ENCODE measurements at regions not wholly inside any gene's neighbourhood (a gene's known extent, or its start where the extent isn't known, plus 50 kb on each side); places are given as distances from the start of the nearest gene placed in this dataset.

DNA sequence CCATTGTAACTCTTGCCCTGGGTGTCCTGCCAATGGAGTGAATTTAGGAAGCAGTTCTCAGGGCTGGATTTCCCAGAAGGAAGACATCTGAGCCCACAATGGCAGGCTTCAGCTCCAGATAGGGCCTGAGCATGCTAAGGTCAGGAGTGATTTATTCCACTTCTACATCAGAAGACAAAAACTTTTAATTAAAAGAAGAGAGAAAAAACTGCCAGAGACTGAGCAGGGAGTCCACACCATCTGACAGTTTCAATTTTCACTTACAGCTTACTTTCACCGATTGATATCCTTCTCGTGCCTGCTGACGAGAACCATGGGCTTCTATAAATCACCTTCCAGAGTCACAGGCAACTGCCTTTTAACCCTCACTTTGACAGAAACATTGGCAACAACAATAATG lies 228.3 kb upstream of the BRINP1 start:
- H3K9ac ChIP-seq (ENCODE audit: low read length), result no peak overlapping the region
- Mint-ChIP-seq H3K27me3 (no peaks in the 10 kb centered on the region), H3K4me1 (no peaks in the 10 kb centered on the region), H3K27ac (no peak overlapping the region), H3K9me3 (ENCODE audit: insufficient read depth) (no peaks in the 10 kb centered on the region), H3K4me3 (no peak overlapping the region)
- intact Hi-C loops (cut with micrococcal nuclease), result no loop called here
- 79% methylated on average over 3 of the region's 3 CpGs for WGBS (ENCODE audit: insufficient coverage)
- H3K4me1 ChIP-seq (ENCODE audit: control insufficient read depth in 2 of 2, insufficient read depth in 2 of 2, low read length in 2 of 2), result no peaks in the 10 kb centered on the region
- H3K27ac ChIP-seq (ENCODE audit: low read length in 2 of 2), result no peak overlapping the region
- H4K20me1 ChIP-seq (ENCODE audit: control insufficient read depth, insufficient read depth, low read length, poor library complexity, severe bottlenecking), result no peaks in the 10 kb centered on the region
- H3K4me3 ChIP-seq (ENCODE audit: control extremely low read depth in 1 of 5, extremely low read depth in 1 of 5, insufficient read depth in 1 of 5, low read depth in 2 of 5, low read length in 4 of 5), result no peak overlapping the region
- H3K4me2 ChIP-seq (replicated peaks; ENCODE audit: low read depth, low read length, poor library complexity, severe bottlenecking), result no peak overlapping the region
- no peak for TF ChIP-seq EZH2 (IDR thresholded peaks at IDR 0.05; ENCODE audit: borderline replicate concordance, insufficient read depth, low read depth, low read length, poor library complexity, severe bottlenecking)
- TF ChIP-seq, protein P1, sequence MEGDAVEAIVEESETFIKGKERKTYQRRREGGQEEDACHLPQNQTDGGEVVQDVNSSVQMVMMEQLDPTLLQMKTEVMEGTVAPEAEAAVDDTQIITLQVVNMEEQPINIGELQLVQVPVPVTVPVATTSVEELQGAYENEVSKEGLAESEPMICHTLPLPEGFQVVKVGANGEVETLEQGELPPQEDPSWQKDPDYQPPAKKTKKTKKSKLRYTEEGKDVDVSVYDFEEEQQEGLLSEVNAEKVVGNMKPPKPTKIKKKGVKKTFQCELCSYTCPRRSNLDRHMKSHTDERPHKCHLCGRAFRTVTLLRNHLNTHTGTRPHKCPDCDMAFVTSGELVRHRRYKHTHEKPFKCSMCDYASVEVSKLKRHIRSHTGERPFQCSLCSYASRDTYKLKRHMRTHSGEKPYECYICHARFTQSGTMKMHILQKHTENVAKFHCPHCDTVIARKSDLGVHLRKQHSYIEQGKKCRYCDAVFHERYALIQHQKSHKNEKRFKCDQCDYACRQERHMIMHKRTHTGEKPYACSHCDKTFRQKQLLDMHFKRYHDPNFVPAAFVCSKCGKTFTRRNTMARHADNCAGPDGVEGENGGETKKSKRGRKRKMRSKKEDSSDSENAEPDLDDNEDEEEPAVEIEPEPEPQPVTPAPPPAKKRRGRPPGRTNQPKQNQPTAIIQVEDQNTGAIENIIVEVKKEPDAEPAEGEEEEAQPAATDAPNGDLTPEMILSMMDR (IDR thresholded peaks at IDR 0.05), result no peak
- DNase-seq, result no peak
- no peaks in the 10 kb centered on the region for H3K27me3 ChIP-seq (replicated peaks in 1 of 4; ENCODE audit: control extremely low read depth in 1 of 4, control insufficient read depth in 3 of 4, insufficient read depth in 4 of 4, low read length in 3 of 4)
- CTCF ChIA-PET, result no interaction called here
- H2AFZ ChIP-seq (ENCODE audit: insufficient read depth, low read depth, low read length, poor library complexity, severe bottlenecking), result no peak overlapping the region
- POLR2A ChIA-PET, result no interaction called here
- no peak for ATAC-seq (ENCODE audit: low read depth)
- no peaks in the 10 kb centered on the region for H3K9me3 ChIP-seq (ENCODE audit: control extremely low read depth in 1 of 3, control insufficient read depth in 2 of 3, insufficient read depth in 1 of 3, low read length in 2 of 3)
- no peaks in the 10 kb centered on the region for H3K36me3 ChIP-seq (replicated peaks in 1 of 2; ENCODE audit: control extremely low read depth in 1 of 2, control insufficient read depth in 1 of 2, extremely low read depth in 1 of 2, insufficient read depth in 2 of 2, low read length in 1 of 2)
- no peaks in the 10 kb centered on the region for H3K79me2 ChIP-seq (ENCODE audit: control insufficient read depth, insufficient read depth, low read length)

DNA sequence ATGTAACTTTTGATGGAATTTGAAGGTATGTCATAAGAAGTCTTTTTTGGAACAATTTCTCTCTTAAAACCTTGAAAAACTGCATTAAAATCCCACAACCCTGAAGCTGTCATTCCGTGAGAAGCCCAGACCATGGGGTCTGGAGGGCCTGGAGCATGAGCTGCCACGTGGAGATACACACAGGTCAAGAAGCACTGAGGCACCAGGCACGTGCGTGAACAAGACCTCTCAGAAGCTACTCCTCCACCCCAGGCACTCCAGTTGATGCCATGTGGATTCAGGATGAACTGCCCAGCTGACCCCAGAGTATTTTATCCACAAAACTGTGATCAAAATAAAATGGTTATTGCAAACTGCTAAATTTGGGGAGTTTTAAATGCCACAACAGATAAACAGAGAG lies 227.5 kb upstream of the BRINP1 start:
- Mint-ChIP-seq H3K4me1 (no peaks in the 10 kb centered on the region), H3K27ac (no peak overlapping the region), H3K9me3 (ENCODE audit: insufficient read depth) (no peaks in the 10 kb centered on the region), H3K27me3 (no peaks in the 10 kb centered on the region), H3K4me3 (no peak overlapping the region)
- WGBS (ENCODE audit: insufficient coverage), result 81% methylated on average over 2 of the region's 4 CpGs
- H3K27ac ChIP-seq (ENCODE audit: low read length in 2 of 2), result no peak overlapping the region
- no peak overlapping the region for H3K4me3 ChIP-seq (ENCODE audit: control extremely low read depth in 1 of 5, extremely low read depth in 1 of 5, insufficient read depth in 1 of 5, low read depth in 2 of 5, low read length in 4 of 5)
- DNase-seq (no peak), ATAC-seq (ENCODE audit: low read depth) (no peak)
- TF ChIP-seq EZH2 (IDR thresholded peaks at IDR 0.05; ENCODE audit: borderline replicate concordance, insufficient read depth, low read depth, low read length, poor library complexity, severe bottlenecking), result no peak
- TF ChIP-seq, protein P1 (IDR thresholded peaks at IDR 0.05), result no peak
- H4K20me1 ChIP-seq (ENCODE audit: control insufficient read depth, insufficient read depth, low read length, poor library complexity, severe bottlenecking), result no peaks in the 10 kb centered on the region
- CTCF ChIA-PET, result no interaction called here
- H2AFZ ChIP-seq (ENCODE audit: insufficient read depth, low read depth, low read length, poor library complexity, severe bottlenecking), result no peak overlapping the region
- no peaks in the 10 kb centered on the region for H3K36me3 ChIP-seq (replicated peaks in 1 of 2; ENCODE audit: control extremely low read depth in 1 of 2, control insufficient read depth in 1 of 2, extremely low read depth in 1 of 2, insufficient read depth in 2 of 2, low read length in 1 of 2)
- H3K9ac ChIP-seq (ENCODE audit: low read length), result no peak overlapping the region
- no peaks in the 10 kb centered on the region for H3K9me3 ChIP-seq (ENCODE audit: control extremely low read depth in 1 of 3, control insufficient read depth in 2 of 3, insufficient read depth in 1 of 3, low read length in 2 of 3)
- no peaks in the 10 kb centered on the region for H3K79me2 ChIP-seq (ENCODE audit: control insufficient read depth, insufficient read depth, low read length)
- no peaks in the 10 kb centered on the region for H3K4me1 ChIP-seq (ENCODE audit: control insufficient read depth in 2 of 2, insufficient read depth in 2 of 2, low read length in 2 of 2)
- no peak overlapping the region for H3K4me2 ChIP-seq (replicated peaks; ENCODE audit: low read depth, low read length, poor library complexity, severe bottlenecking)
- H3K27me3 ChIP-seq (replicated peaks in 1 of 4; ENCODE audit: control extremely low read depth in 1 of 4, control insufficient read depth in 3 of 4, insufficient read depth in 4 of 4, low read length in 3 of 4), result no peaks in the 10 kb centered on the region
- intact Hi-C loops (cut with micrococcal nuclease), result no loop called here
- POLR2A ChIA-PET, result no interaction called here
